DND-41 (cell line): ENCODE measurements at regions not wholly inside any gene's neighbourhood (a gene's known extent, or its start where the extent isn't known, plus 50 kb on each side); places are given as distances from the start of the nearest gene placed in this dataset.

ENCODE experiments used
- CTCF ChIP-seq: IDR thresholded peaks from 2 replicates; pipeline ENCODE4 v1.5.1; 2012; ENCODE audit warnings: borderline replicate concordance, low read length, moderate library complexity, mild to moderate bottlenecking; ENCODE audit not compliant: poor library complexity, severe bottlenecking; ENCODE audit errors: extremely low read depth
- EZH2 ChIP-seq: IDR thresholded peaks from 3 replicates; pipeline ENCODE4 v1.6.1; 2012; ENCODE audit warnings: borderline replicate concordance, low read depth, mild to moderate bottlenecking, moderate library complexity, low read length, inconsistent platforms; ENCODE audit not compliant: severe bottlenecking

DNA sequence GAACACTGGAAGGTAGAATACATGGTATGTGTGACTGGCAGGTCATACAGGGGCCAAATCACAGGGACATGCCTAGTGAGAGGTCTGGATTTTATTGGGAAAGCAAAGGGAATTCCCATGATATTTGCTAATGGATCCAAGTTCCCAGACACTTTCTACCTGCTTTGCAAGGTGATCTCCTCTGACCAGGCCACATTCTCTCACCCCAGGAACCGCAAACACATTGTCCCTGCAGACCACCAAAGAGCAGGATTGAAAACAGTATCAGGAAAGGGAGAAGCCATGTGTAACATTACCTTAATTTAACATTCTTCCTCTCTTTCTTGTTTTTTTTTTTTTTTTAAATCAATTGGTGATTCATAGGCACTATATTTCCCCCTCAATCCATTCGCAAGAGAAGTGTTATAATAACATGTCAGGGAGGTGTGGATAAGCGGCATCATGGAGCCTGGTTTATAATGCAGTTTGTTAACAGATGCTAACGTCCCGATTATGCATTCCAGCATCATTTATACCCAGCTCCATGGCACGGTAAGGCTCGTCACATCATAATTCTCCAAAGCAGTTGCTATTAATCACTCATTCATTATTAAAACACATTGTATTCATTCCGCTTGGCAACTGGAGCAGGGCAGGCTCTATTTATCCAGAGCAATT lies 155.1 kb upstream of the CCL2 start:
- TF ChIP-seq CTCF: no peak
- no peak for TF ChIP-seq EZH2
